Activated CD8-positive, alpha-beta T cell treated with anti-CD3 and anti-CD28 coated beads for 36 hours (primary cell): ENCODE measurements at regions not wholly inside any gene's neighbourhood (a gene's known extent, or its start where the extent isn't known, plus 50 kb on each side); places are given as distances from the start of the nearest gene placed in this dataset.

Experiments used
- ATAC-seq: fragments of 200-7000 bp; cut with Tn5 transposase; one replicate; pipeline ENCODE4 v1.10.0; 2021; ENCODE audit warnings: mild to moderate bottlenecking, moderate library complexity
- CTCF ChIA-PET: fragments of 350-600 bp; sonication (Branson Sonifier 250); formaldehyde crosslinking; loops from one replicate; lab custom pipeline; 2021; ENCODE audit warnings: antibody characterized with exemption; lab: Charles Lee
- POLR2A ChIA-PET: fragments of 350-600 bp; sonication (Branson Sonifier 250); formaldehyde crosslinking; loops from one replicate; lab custom pipeline; 2021; ENCODE audit warnings: antibody characterized with exemption; lab: Charles Lee
- DNase-seq: peaks from one replicate; pipeline ENCODE4 v3.0.0-alpha.2; 2020
- H3K27ac Mint-ChIP-seq: one replicate; pipeline ENCODE4 v1.8.0; 2021; ENCODE audit warnings: mild to moderate bottlenecking, mixed read lengths
- H3K27me3 Mint-ChIP-seq: one replicate; pipeline ENCODE4 v1.8.0; 2021; ENCODE audit warnings: mixed read lengths
- H3K36me3 Mint-ChIP-seq: one replicate; pipeline ENCODE4 v1.8.0; 2021; ENCODE audit warnings: low read depth, mixed read lengths
- H3K4me1 Mint-ChIP-seq: one replicate; pipeline ENCODE4 v1.8.0; 2021; ENCODE audit warnings: low read depth, mixed read lengths
- H3K4me3 Mint-ChIP-seq: one replicate; pipeline ENCODE4 v1.8.0; 2021; ENCODE audit warnings: mild to moderate bottlenecking, moderate library complexity, mixed read lengths
- H3K9me3 Mint-ChIP-seq: one replicate; pipeline ENCODE4 v1.8.0; 2021; ENCODE audit warnings: mixed read lengths
- CTCF ChIP-seq: fragments of 200-600 bp; IDR thresholded peaks from one replicate; pipeline ENCODE4 v1.8.0; 2022; ENCODE audit warnings: antibody characterized with exemption, mild to moderate bottlenecking
- intact Hi-C: fragments of 100-400 bp; cut with micrococcal nuclease; formaldehyde crosslinking; loops from one replicate; pipeline ENCODE4 v1.10.0; 2022

- DNase-seq (no peak), ATAC-seq (no peak)
- H3K9me3 Mint-ChIP-seq: no peaks in the 10 kb centered on the region
- H3K27ac Mint-ChIP-seq: no peak overlapping the region
- no peaks in the 10 kb centered on the region for H3K4me1 Mint-ChIP-seq
- ChIA-PET CTCF (no interaction called here), POLR2A (no interaction called here)
- intact Hi-C loops: no loop called here
- H3K4me3 Mint-ChIP-seq: no peak overlapping the region
- TF ChIP-seq CTCF: no peak
- no peaks in the 10 kb centered on the region for H3K36me3 Mint-ChIP-seq
- peaks cover 10% of the 10 kb centered on the region for H3K27me3 Mint-ChIP-seq
Observed at GRCh38 chr2:217047209-217047608, 187.3 kb upstream of the TNP1 start.

GRCh38 chr2:217045700-217046475, 186.0 kb upstream of the TNP1 start:
- Mint-ChIP-seq H3K4me3 (no peak overlapping the region), H3K4me1 (no peaks in the 10 kb centered on the region), H3K27me3 (peaks cover 12% of the 10 kb centered on the region), H3K27ac (no peak overlapping the region), H3K9me3 (no peaks in the 10 kb centered on the region), H3K36me3 (no peaks in the 10 kb centered on the region)
- no peak for ATAC-seq
- no peak for DNase-seq
- POLR2A ChIA-PET: no interaction called here
- no peak for TF ChIP-seq CTCF
- CTCF ChIA-PET: no interaction called here
- intact Hi-C loops: no loop called here

GRCh38 chr2:217040099-217040498, 180.2 kb upstream of the TNP1 start:
- no peak for TF ChIP-seq CTCF
- Mint-ChIP-seq H3K4me3 (no peak overlapping the region), H3K27me3 (peaks cover 2% of the 10 kb centered on the region), H3K27ac (no peak overlapping the region), H3K9me3 (no peaks in the 10 kb centered on the region), H3K36me3 (no peaks in the 10 kb centered on the region), H3K4me1 (no peaks in the 10 kb centered on the region)
- DNase-seq (no peak), ATAC-seq (no peak)
- ChIA-PET CTCF (interaction anchor here (1.3 kb wide), 1 partner anchor 103 kb away, joined by 4 read pairs; no protein-coding TSS in a partner anchor), POLR2A (no interaction called here)
- intact Hi-C loops: no loop called here

GRCh38 chr2:217038001-217038400, 178.1 kb upstream of the TNP1 start:
- POLR2A ChIA-PET: no interaction called here
- CTCF ChIA-PET: no interaction called here
- intact Hi-C loops: no loop called here
- H3K4me1 Mint-ChIP-seq: no peaks in the 10 kb centered on the region
- TF ChIP-seq CTCF: no peak
- H3K27ac Mint-ChIP-seq: no peak overlapping the region
- H3K9me3 Mint-ChIP-seq: no peaks in the 10 kb centered on the region
- DNase-seq: no peak
- no peak for ATAC-seq
- no peaks in the 10 kb centered on the region for H3K36me3 Mint-ChIP-seq
- H3K4me3 Mint-ChIP-seq: no peak overlapping the region
- H3K27me3 Mint-ChIP-seq: peaks cover 2% of the 10 kb centered on the region

GRCh38 chr2:217037353-217037752, 177.5 kb upstream of the TNP1 start:
- ChIA-PET POLR2A (no interaction called here), CTCF (no interaction called here)
- intact Hi-C loops: no loop called here
- Mint-ChIP-seq H3K27ac (no peak overlapping the region), H3K27me3 (peaks cover 2% of the 10 kb centered on the region), H3K4me3 (no peak overlapping the region), H3K9me3 (no peaks in the 10 kb centered on the region), H3K36me3 (no peaks in the 10 kb centered on the region), H3K4me1 (no peaks in the 10 kb centered on the region)
- DNase-seq (no peak), ATAC-seq (no peak)
- TF ChIP-seq CTCF: no peak
